Stimulated activated naive CD8-positive, alpha-beta T cell treated with anti-CD3 and anti-CD28 coated beads, Interleukin-15, Interleukin-2, amounts not matched to agents 100 U/mL and 50 U/mL, for 24 hours (primary cell): ENCODE measurements at regions not wholly inside any gene's neighbourhood (a gene's known extent, or its start where the extent isn't known, plus 50 kb on each side); places are given as distances from the start of the nearest gene placed in this dataset.

ENCODE experiments used
- ATAC-seq: fragments of 150-1000 bp; cut with Tn5 transposase; one replicate; pipeline ENCODE4 v1.10.0; 2021
- DNase-seq: peaks from one replicate; pipeline ENCODE4 v3.0.0; 2021

DNA sequence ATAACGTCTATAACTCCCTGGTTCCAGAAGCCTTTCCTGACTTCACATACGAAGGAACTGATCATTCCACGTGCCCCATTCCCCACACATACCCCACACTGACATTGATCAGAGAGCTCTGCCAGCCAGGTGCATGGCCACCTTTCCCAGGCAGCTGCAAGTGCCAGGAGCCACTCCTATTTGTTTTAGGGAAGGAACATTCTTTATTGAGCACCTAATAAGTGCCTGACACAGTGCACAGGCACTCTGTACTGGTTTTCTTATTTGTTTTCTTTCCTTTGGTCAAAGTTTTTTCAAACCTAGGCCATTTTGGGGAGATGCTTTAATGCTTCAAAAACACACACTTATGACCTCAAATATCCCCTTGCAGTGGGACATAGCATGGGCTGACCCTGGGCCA is 50.0 kb downstream of the PITPNM2 start:
- no peak for DNase-seq
- ATAC-seq: no peak

DNA sequence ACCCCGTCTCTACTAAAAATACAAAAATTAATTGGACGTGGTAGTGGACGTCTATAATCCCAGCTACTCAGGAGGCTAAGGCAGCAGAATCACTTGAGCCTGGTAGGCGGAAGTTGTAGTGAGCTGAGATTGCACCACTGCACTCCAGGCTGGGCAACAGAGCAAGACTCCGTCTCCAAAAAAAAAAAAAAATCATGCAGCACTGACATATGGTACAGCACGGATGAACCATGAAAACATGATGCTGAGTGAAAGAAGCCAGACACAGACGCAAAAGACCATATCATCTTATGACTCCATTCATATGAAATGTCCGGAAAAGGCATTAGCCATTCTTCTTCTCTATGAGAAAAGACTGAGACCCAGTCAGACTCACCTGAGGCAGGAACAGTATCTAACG is 50.4 kb downstream of the PITPNM2 start:
- DNase-seq: no peak
- ATAC-seq: no peak

DNA sequence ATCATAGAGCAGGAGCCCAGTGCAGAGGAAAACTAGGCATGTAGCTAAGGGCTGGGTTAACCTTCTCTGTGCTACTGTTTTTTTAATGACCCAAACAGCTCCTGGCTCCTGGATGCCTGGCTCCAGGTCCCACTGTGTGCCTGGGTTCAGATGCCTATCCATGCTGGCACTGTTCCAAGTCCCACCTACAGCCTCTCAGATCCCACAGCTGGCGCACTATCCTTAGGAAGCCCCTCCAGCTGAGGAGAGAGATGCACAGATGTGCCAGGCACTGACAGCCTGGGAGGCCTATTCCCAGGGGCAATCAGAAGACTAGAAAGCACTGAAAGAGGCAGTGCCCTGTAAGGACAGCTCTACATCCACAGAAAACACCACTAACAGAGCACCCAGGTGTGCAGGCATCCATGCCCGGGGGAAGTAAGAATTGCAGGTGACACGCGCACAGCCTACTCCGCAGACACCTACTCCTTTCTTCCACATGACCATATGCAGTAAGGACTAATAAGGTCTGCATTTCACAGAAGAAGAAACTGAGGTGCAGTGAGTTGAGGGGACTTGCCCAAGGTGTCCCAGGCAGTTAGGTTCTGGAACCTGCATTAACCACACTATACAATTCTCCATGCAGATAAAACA is 51.2 kb downstream of the PITPNM2 start:
- ATAC-seq (no peak), DNase-seq (no peak)

DNA sequence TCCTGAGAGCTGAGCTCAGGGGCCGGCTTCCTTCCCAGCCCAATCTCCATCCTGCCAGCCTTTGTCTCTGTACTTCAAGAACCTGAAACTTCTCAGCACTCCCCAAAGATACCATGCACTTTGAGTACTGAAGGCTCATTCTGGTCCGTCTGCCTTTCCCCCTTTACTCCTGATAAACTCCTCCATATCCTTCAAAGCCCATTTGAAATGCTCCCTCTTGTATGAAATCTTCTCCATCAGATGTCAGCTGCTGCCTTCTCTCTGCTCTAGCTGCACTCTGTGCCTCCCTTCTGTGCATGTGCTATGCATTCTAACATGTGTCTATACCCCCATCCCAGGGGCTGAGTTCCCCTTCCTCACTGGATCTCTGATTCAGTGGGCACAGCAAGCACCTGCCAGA is 52.1 kb downstream of the PITPNM2 start:
- no peak for ATAC-seq
- no peak for DNase-seq

- DNase-seq (no peak), ATAC-seq (no peak)
These were observed 53.3 kb downstream of the PITPNM2 start for GRCh38 chr12:123097561-123098084.

- no peak for DNase-seq
- ATAC-seq: no peak
These were observed 54.1 kb downstream of the PITPNM2 start for GRCh38 chr12:123096741-123097140.

DNA sequence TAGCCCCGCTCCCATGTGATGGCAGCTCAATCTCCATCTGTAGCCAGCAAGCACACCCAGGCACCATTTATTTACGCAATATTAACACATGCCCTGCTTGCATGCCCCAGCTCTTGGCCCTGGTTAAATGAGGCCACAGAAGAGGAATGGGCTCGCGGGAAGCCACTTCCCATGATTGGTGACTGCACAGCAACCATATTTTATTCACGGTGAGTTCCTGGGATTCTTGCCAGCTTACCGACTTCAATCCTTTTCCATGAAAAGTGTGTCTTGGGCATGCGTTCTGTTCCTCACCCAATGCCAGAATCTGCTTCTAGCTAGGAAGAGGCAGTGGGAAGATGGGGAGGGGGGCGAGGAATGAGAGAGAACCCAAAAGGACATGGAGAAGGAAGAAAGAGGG is 54.7 kb downstream of the PITPNM2 start:
- ATAC-seq: no peak
- no peak for DNase-seq

GRCh38 chr12:123095078-123095881 is 55.6 kb downstream of the PITPNM2 start:
- DNase-seq (no peak), ATAC-seq (no peak)

- no peak for DNase-seq
- no peak for ATAC-seq
These were observed 56.4 kb downstream of the PITPNM2 start for GRCh38 chr12:123094349-123095077.

DNA sequence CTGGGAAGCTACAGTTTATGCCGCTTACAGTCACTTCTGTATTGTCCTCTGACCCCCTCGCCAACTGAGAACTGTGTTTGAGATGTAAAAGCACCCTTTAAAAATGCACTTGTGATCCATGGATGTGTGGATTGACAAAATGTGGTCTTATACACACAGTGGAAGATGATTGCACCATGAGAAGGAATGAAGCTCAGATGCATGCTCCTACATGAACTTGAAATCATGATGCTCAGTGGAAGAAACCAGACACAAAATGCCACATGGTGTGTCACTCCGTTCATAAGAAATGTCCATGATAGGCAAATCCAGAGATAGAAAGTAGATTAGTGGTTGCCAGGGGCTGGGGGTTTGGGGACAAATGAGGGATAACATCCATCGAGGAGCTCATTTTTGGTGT is 58.0 kb downstream of the PITPNM2 start:
- ATAC-seq (no peak), DNase-seq (no peak)

- DNase-seq (no peak), ATAC-seq (no peak)
These were observed 59.4 kb downstream of the PITPNM2 start for GRCh38 chr12:123091230-123092150.

- DNase-seq (no peak), ATAC-seq (peak; percentile 78)
These were observed 61.1 kb downstream of the PITPNM2 start for GRCh38 chr12:123089631-123090353.

- no peak for DNase-seq
- no peak for ATAC-seq
These were observed 61.8 kb downstream of the PITPNM2 start for GRCh38 chr12:123089140-123089539.

DNA sequence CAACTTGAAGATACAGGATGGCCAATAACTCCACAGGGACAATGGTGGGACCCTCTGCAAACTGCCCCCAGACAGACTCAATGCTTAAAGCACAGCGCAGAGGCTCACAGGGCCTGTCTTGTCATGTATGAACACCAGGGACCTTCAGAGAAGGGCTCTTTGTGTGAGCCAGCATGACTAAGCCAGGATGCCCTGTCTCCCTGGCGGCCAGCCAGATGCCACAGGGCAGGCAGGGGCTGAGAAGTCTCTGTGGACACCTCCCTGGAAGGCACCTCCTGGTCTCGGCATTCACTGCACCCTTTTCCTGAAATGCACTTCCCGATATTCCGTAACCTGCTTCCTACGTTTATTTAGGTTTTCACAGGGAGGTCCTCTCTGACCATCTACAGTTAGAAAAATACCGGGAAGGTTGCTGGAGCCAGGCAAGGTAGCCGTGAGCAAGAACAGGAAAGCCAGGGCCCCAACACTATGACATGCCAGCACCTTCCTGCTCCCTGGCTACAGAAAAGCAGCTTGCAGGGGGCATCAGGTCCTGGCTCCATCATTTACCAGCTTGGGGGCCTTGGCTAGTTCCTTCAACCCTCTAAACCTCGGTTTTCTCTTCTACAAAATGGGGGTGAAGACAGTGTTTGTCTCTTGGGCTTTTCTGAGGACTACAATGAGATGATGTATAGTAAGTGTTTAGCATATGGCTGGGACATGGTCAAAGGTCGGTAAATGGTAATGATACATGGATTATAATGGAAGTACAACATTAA is 65.0 kb downstream of the PITPNM2 start:
- ATAC-seq: peak; percentile 30

GRCh38 chr12:123085066-123085465 is 65.8 kb downstream of the PITPNM2 start:
- no peak for ATAC-seq
- no peak for DNase-seq

More for the DNA sequence above, 65.0 kb downstream of the PITPNM2 start:
- DNase-seq: peak; percentile 33

DNA sequence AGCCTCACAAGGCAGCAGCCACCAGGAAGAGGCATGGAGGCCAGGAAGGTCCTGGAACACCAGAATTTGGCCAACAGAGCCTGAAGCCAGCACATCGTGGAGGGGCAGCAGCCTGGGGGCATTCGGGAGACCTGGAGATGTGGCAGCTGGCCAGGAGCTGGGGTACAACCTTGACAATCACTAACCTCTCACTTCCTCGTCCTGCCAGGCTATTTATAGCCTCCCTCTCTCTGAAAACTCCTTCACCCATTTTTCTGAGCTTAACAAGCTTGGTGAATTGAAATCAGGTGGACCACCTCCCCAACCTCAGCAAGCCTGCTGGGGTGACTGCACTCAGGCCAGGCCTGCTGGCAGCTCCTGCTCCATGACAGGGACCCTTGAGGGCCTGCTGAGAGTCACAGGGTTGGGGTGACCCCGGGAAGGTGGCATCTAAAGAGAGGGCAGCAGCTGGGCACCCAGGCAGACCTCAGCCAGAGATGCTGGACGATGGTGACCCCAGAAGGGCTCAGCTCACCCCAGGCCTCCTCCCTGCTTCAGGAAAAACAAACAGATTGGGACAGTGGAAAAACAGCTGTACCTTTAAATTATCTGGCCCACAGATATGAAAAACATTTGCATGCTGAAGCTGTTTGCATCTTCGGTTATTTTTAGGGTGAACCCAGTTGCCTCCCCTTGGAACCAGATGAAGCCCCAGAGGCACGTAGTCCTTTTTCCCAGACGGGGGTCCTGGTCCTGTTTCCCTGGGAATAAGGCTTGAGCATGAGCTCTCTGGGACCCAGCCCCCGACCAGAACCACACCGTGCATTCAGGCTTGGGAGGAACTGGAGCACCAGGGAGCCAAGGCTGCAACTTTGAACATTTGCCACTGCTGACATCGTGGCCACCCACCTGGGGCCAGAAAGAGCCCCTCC is 67.0 kb downstream of the PITPNM2 start:
- no peak for ATAC-seq
- no peak for DNase-seq

- ATAC-seq (no peak), DNase-seq (no peak)
These were observed 70.3 kb downstream of the PITPNM2 start for GRCh38 chr12:123080634-123081033.

DNA sequence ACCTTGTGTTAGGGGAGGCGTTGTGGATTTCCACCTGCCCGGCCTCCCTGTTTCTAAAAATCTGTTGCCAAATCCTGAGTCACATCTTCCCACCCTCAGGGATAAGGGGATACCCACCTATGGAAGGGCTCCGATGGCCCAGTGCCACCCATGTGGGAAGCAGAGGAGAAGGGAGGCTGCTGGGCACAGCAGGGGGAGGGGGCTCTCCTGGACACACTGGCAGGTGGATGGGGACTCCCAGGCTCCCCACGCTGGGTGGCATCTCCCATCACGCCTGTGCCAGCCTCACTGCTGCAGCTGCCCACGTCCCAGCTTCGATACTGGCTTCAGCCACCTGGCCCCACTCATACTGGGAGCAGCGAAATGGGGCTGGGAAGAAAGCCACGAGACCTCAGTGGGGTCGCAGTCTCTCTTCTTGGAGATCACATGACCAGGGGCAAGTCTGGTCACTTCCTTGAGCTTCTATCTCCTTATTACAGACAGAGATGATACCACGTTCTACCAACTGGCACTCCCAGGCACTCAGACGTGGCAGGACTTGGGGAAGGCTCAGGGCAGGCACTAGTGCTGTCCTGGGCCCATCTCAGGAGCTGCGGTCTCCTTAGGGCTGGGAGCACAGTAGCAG is 72.2 kb downstream of the PITPNM2 start:
- ATAC-seq (no peak), DNase-seq (no peak)

GRCh38 chr12:123078120-123078465 is 72.8 kb downstream of the PITPNM2 start:
- no peak for DNase-seq
- ATAC-seq: no peak
